Lung (tissue), 11 donors: ENCODE measurements at regions not wholly inside any gene's neighbourhood (a gene's known extent, or its start where the extent isn't known, plus 50 kb on each side); places are given as distances from the start of the nearest gene placed in this dataset.

ENCODE experiments used
- ATAC-seq: fragments of 200-7000 bp; cut with Tn5 transposase; one replicate; pipeline ENCODE4 v1.9.1; 2020; ENCODE audit warnings: moderate number of reproducible peaks; ENCODE audit not compliant: insufficient read depth, low FRiP score
- DNase-seq, 3 donors: peaks; one replicate each; pipeline ENCODE4 v3.0.0-alpha.2; 2013 to 2017
- H3K27ac ChIP-seq, 2 donors: one replicate each; pipeline ENCODE4 v1.5.1; 2013; ENCODE audit warnings: mild to moderate bottlenecking in 2 of 2, moderate library complexity in 2 of 2, control low read depth in 1 of 2, inconsistent platforms in 1 of 2, low read depth in 1 of 2, low read length in 1 of 2
- H3K27me3 ChIP-seq, 3 donors: one replicate each; pipeline ENCODE4 v1.5.1; 2013; ENCODE audit warnings: low read length in 2 of 3; ENCODE audit not compliant: control insufficient read depth in 3 of 3, insufficient read depth in 3 of 3
- H3K36me3 ChIP-seq, 4 donors: one replicate each; pipeline ENCODE4 v1.5.1; 2013; ENCODE audit warnings: low read length in 4 of 4, mild to moderate bottlenecking in 1 of 4, moderate library complexity in 1 of 4; ENCODE audit not compliant: control insufficient read depth in 4 of 4, insufficient read depth in 4 of 4
- H3K4me1 ChIP-seq, 5 donors: one replicate each; pipeline ENCODE4 v1.5.1; 2013; ENCODE audit warnings: low read length in 5 of 5, mild to moderate bottlenecking in 2 of 5, moderate library complexity in 1 of 5; ENCODE audit not compliant: control insufficient read depth in 5 of 5, insufficient read depth in 5 of 5
- H3K4me3 ChIP-seq: one replicate; pipeline ENCODE4 v1.5.1; 2013; ENCODE audit warnings: mild to moderate bottlenecking, control low read depth, moderate library complexity
- H3K9ac ChIP-seq, 2 donors: one replicate each; pipeline ENCODE4 v1.5.1; 2013; ENCODE audit warnings: low read length in 2 of 2, control low read depth in 1 of 2; ENCODE audit not compliant: insufficient read depth in 1 of 2
- H3K9me3 ChIP-seq, 4 donors: one replicate each; pipeline ENCODE4 v1.5.1; 2013; ENCODE audit warnings: low read length in 3 of 4, mild to moderate bottlenecking in 1 of 4, moderate library complexity in 1 of 4; ENCODE audit not compliant: control insufficient read depth in 4 of 4, insufficient read depth in 3 of 4
- WGBS, 2 donors: extraction: QIAGEN DNeasy Blood & Tissue Kit; methylation state at CpG; one replicate each; pipeline ENCODE4 v1.1.7; 2013; 5-methylcytosine and 5-hydroxymethylcytosine counted together
- TF ChIP-seq, protein P1 (sequence below): IDR thresholded peaks from 2 replicates; pipeline ENCODE4 v1.5.1; 2012; ENCODE audit warnings: mild to moderate bottlenecking; ENCODE audit errors: control extremely low read depth, extremely low read depth
- donor health status: control.
- donor health status: control.
- donor health status: Bipolar disorder and iron deficiency.
- donor health status: healthy.
- donor health status: DM: yes; HTN: yes; CAD: no.

- Histone ChIP-seq H3K4me1 (peaks cover 0 to 5% (median 0%) of the 10 kb centered on the region in 5 donors), H3K9me3 (no peaks in the 10 kb centered on the region), H3K4me3 (no peak overlapping the region), H3K9ac (no peak overlapping the region), H3K36me3 (peaks cover 0 to 4% (median 1%) of the 10 kb centered on the region in 4 donors), H3K27ac (no peak overlapping the region), H3K27me3 (no peaks in the 10 kb centered on the region)
- DNase-seq (no peak), ATAC-seq (no peak)
- TF ChIP-seq, protein P1, sequence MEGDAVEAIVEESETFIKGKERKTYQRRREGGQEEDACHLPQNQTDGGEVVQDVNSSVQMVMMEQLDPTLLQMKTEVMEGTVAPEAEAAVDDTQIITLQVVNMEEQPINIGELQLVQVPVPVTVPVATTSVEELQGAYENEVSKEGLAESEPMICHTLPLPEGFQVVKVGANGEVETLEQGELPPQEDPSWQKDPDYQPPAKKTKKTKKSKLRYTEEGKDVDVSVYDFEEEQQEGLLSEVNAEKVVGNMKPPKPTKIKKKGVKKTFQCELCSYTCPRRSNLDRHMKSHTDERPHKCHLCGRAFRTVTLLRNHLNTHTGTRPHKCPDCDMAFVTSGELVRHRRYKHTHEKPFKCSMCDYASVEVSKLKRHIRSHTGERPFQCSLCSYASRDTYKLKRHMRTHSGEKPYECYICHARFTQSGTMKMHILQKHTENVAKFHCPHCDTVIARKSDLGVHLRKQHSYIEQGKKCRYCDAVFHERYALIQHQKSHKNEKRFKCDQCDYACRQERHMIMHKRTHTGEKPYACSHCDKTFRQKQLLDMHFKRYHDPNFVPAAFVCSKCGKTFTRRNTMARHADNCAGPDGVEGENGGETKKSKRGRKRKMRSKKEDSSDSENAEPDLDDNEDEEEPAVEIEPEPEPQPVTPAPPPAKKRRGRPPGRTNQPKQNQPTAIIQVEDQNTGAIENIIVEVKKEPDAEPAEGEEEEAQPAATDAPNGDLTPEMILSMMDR, result no peak
- 91 to 92% methylated on average over 3 of the region's 3 CpGs for whole genome bisulfite sequencing, 2 donors
Measured at GRCh38 chr6:150735341-150735851, 130.1 kb upstream of the MTHFD1L start.

DNA sequence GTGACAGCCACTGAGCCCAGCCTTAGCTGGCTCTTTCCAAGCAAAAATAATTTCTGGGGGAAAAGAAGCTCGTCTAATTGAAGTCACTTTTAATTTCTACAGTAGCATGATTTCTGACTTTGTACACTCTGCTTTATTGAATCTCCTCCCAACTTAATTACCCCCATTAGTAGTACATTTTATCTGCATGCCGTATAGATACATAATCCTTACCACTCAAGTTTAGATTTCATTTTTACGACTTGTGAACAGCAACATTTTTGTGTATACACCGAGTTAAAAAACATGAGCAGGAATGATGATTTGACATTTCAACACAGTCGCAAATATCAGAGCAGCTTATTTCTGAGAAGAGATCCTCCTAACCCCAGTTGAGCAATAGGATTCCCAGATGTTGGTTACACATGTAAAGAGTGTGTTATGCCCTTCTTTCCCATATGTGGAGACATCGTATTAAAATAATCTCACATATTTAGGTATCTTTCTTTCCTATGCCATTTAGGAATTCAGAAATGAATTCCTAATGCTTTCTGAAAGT is 127.3 kb upstream of the MTHFD1L start:
- no peak overlapping the region for H3K4me3 ChIP-seq
- no peaks in the 10 kb centered on the region for H3K9me3 ChIP-seq
- TF ChIP-seq, protein P1, result no peak
- no peak for ATAC-seq
- H3K4me1 ChIP-seq, result peaks cover 0 to 5% (median 0%) of the 10 kb centered on the region in 5 donors
- DNase-seq, result peak in 2 of 3 donors; percentile 37 to 64
- H3K36me3 ChIP-seq, result peaks cover 0 to 2% (median 1%) of the 10 kb centered on the region in 4 donors
- WGBS, 2 donors, result 86 to 87% methylated on average over 6 of the region's 6 CpGs
- H3K27me3 ChIP-seq, result no peaks in the 10 kb centered on the region
- no peak overlapping the region for H3K9ac ChIP-seq
- H3K27ac ChIP-seq, result no peak overlapping the region

DNA sequence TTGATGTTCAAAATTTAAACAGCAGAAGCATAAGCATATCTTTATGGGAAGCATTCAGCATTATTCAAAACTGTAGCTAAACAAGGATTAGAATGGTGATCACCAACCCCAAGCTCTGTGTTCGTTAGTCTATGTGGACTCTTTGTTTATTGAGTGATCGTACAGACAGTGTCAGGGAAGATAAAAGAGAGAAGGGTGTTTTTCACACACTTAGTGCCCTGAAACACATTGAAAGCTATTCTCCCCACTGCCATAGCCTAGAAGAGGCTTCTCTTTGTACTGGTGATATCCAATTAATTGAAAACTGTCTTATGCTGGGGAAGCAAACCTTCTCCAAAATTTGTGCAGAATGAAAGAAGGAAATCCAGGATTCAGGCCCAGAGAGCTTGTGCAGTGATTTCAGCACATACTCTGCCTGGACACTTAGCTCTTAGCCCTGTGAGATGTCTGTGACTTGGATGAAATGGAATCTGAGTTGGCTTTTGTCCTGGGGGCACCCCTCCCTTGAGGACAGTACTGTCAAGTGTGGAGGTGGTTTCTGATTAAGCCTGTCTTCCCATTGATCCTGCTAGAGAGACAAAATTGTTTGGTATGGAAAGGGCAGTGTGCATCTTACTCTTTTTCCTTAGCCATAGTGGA is 125.7 kb upstream of the MTHFD1L start:
- H3K27me3 ChIP-seq, result no peaks in the 10 kb centered on the region
- no peak overlapping the region for H3K27ac ChIP-seq
- H3K36me3 ChIP-seq, result peaks cover 0 to 1% (median 0%) of the 10 kb centered on the region in 4 donors
- H3K4me3 ChIP-seq, result no peak overlapping the region
- ATAC-seq, result no peak
- peaks cover 0 to 5% (median 2%) of the 10 kb centered on the region in 5 donors for H3K4me1 ChIP-seq
- DNase-seq, result no peak
- WGBS, 2 donors, result 82 to 90% methylated on average over 2 of the region's 2 CpGs
- no peak overlapping the region for H3K9ac ChIP-seq
- TF ChIP-seq, protein P1, result no peak
- H3K9me3 ChIP-seq, result no peaks in the 10 kb centered on the region
